B cell (primary cell): ENCODE measurements at regions not wholly inside any gene's neighbourhood (a gene's known extent, or its start where the extent isn't known, plus 50 kb on each side); places are given as distances from the start of the nearest gene placed in this dataset.

Experiments
- CTCF ChIP-seq: fragments of 200-600 bp; IDR thresholded peaks from one replicate; pipeline ENCODE4 v1.8.0; 2022; ENCODE audit warnings: antibody characterized with exemption, mild to moderate bottlenecking
- EZH2 ChIP-seq: IDR thresholded peaks from 2 replicates; pipeline ENCODE4 v1.6.1; 2012; ENCODE audit warnings: borderline replicate concordance, low read depth, mild to moderate bottlenecking, moderate library complexity, low read length; ENCODE audit not compliant: insufficient read depth, poor library complexity, severe bottlenecking

- TF ChIP-seq CTCF (no peak), EZH2 (no peak)
Observed at GRCh38 chr6:147855803-147856482, 347.5 kb downstream of the SAMD5 start.
